Kidney (tissue), 13 donors: ENCODE measurements at regions not wholly inside any gene's neighbourhood (a gene's known extent, or its start where the extent isn't known, plus 50 kb on each side); places are given as distances from the start of the nearest gene placed in this dataset.
A peak's percentile ranks its signal among the peaks of the same experiment; 100 is the strongest.

ENCODE experiments used
- DNase-seq, 5 donors: peaks; one replicate each; pipeline ENCODE4 v3.0.0-alpha.2; 2013 to 2020
- FAIRE-seq: peaks from 2 replicates; lab custom pipeline; 2012; peaks lifted over from hg19 to GRCh38; lab: Jason Lieb, UNC
- H3K27ac ChIP-seq, 2 donors: one replicate each; pipeline ENCODE4 v1.7.0; 2013; ENCODE audit warnings: low read depth in 2 of 2, low read length in 2 of 2, inconsistent platforms in 1 of 2
- H3K27me3 ChIP-seq: one replicate; pipeline ENCODE4 v1.7.1; 2013; ENCODE audit warnings: low read length, inconsistent platforms; ENCODE audit not compliant: control insufficient read depth, insufficient read depth
- H3K36me3 ChIP-seq, 3 donors: one replicate each; pipeline versions ENCODE4 v1.7.0 to v1.7.1; 2013; ENCODE audit warnings: low read length in 3 of 3, control low read depth in 1 of 3, inconsistent platforms in 1 of 3; ENCODE audit not compliant: insufficient read depth in 3 of 3, control insufficient read depth in 2 of 3
- H3K4me1 ChIP-seq, 3 donors: one replicate each; pipeline versions ENCODE4 v1.7.0 to v1.7.1; 2013; ENCODE audit warnings: low read length in 3 of 3, inconsistent platforms in 1 of 3, low read depth in 1 of 3; ENCODE audit not compliant: control insufficient read depth in 2 of 3, insufficient read depth in 2 of 3
- H3K4me3 ChIP-seq, 3 donors: one replicate each; pipeline versions ENCODE4 v1.7.0 to v1.8.1; 2013; ENCODE audit warnings: low read length in 3 of 3, control low read depth in 1 of 3, inconsistent platforms in 1 of 3
- H3K9ac ChIP-seq, 3 donors: one replicate each; pipeline versions ENCODE4 v1.7.0 to v1.7.1; 2013; ENCODE audit warnings: low read length in 3 of 3, control low read depth in 1 of 3, inconsistent platforms in 1 of 3
- H3K9me3 ChIP-seq, 3 donors: one replicate each; pipeline versions ENCODE4 v1.7.0 to v1.7.1; 2013; ENCODE audit warnings: low read length in 3 of 3, control low read depth in 1 of 3, inconsistent platforms in 1 of 3; ENCODE audit not compliant: control insufficient read depth in 2 of 3, insufficient read depth in 1 of 3
- intact Hi-C: fragments of 100-400 bp; cut with DNase I; formaldehyde crosslinking; loops from one replicate; pipeline ENCODE4 v1.11.1; 2022
- TF ChIP-seq, protein P1 (sequence below): IDR thresholded peaks from 3 replicates; pipeline ENCODE4 v1.5.1; 2012; ENCODE audit warnings: mild to moderate bottlenecking, moderate library complexity, borderline replicate concordance; ENCODE audit not compliant: insufficient read depth; ENCODE audit errors: extremely low read depth
- donor health status: control.
- donor health status: control.
- donor health status: control.
- donor health status: control.
- donor health status: control.
- donor health status: DM: yes; HTN: yes; CAD: no.
- donor health status: Normal renal cell carcinoma (clear cell type).

DNA sequence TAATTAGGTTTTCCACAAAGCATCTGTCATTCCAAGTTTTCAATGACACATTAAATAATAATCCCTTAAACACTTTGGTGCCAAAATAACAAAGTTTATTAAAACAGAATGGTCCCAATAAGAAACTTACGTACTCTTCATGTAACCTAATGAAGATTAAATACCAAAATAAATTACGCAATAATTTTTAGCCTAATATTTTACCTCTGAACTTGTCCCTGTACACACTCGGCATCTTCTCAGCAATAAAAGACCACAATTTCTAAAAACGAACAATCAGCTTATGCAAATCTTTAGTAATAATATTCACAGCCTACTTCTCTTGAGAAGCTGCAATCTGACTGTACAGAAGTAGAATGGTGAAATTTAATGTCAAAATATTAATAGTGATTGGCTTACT, 163.6 kb downstream of the ZDHHC21 start:
- DNase-seq (no peak), FAIRE-seq (no peak)
- Histone ChIP-seq H3K36me3 (no peaks in the 10 kb centered on the region), H3K4me3 (no peak overlapping the region), H3K9ac (no peak overlapping the region), H3K27ac (no peak overlapping the region), H3K4me1 (no peaks in the 10 kb centered on the region), H3K27me3 (no peaks in the 10 kb centered on the region), H3K9me3 (no peaks in the 10 kb centered on the region)
- TF ChIP-seq, protein P1, sequence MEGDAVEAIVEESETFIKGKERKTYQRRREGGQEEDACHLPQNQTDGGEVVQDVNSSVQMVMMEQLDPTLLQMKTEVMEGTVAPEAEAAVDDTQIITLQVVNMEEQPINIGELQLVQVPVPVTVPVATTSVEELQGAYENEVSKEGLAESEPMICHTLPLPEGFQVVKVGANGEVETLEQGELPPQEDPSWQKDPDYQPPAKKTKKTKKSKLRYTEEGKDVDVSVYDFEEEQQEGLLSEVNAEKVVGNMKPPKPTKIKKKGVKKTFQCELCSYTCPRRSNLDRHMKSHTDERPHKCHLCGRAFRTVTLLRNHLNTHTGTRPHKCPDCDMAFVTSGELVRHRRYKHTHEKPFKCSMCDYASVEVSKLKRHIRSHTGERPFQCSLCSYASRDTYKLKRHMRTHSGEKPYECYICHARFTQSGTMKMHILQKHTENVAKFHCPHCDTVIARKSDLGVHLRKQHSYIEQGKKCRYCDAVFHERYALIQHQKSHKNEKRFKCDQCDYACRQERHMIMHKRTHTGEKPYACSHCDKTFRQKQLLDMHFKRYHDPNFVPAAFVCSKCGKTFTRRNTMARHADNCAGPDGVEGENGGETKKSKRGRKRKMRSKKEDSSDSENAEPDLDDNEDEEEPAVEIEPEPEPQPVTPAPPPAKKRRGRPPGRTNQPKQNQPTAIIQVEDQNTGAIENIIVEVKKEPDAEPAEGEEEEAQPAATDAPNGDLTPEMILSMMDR = no peak
- intact Hi-C loops = no loop called here

DNA sequence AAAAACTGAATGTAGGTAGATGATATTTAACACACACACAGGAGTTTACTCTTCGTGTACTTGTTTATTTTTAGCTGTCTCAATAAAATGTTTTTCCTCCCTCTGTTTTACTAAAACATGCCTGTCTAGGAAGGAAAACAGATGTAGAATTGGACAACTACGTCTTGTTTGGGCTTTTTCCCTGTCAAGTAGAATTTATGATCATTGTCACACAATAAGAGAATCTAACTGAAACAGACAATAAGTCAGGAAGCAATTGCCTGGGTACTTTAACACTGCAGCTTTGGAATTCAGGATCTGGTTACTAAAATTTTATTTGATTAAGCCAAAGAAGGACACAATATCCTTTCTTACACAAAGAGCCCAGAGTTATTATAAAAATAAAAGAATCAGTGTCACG, 164.2 kb downstream of the ZDHHC21 start:
- no peaks in the 10 kb centered on the region for H3K27me3 ChIP-seq
- TF ChIP-seq, protein P1 = no peak
- H3K36me3 ChIP-seq = no peaks in the 10 kb centered on the region
- no peak overlapping the region for H3K27ac ChIP-seq
- DNase-seq = peak in 1 of 5 donors; percentile 42
- no peak for FAIRE-seq
- no peaks in the 10 kb centered on the region for H3K9me3 ChIP-seq
- no peak overlapping the region for H3K4me3 ChIP-seq
- no peaks in the 10 kb centered on the region for H3K4me1 ChIP-seq
- intact Hi-C loops = no loop called here
- H3K9ac ChIP-seq = no peak overlapping the region

DNA sequence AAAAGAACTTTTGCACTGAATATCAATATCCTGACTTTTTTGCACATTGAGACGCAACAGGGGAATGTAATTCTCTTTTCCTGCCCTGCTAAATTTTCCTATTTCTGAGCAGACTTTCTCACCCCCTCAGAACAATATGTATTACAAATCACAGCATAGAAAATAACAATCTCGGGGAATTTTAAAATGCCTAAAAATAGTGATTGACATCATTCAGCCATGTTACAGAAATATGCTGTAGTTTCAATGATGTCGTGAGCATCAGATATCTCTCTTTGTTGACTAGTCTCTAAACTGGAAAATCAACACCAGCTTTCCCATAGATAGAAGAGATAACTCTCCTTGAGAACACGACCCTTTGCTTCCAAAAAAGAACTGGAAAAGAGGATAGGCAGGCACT, 166.7 kb downstream of the ZDHHC21 start:
- H3K4me1 ChIP-seq = no peaks in the 10 kb centered on the region
- no peak for FAIRE-seq
- TF ChIP-seq, protein P1 = no peak
- no peaks in the 10 kb centered on the region for H3K36me3 ChIP-seq
- intact Hi-C loops = no loop called here
- H3K4me3 ChIP-seq = no peak overlapping the region
- no peak for DNase-seq
- no peaks in the 10 kb centered on the region for H3K27me3 ChIP-seq
- no peaks in the 10 kb centered on the region for H3K9me3 ChIP-seq
- H3K9ac ChIP-seq = no peak overlapping the region
- no peak overlapping the region for H3K27ac ChIP-seq

DNA sequence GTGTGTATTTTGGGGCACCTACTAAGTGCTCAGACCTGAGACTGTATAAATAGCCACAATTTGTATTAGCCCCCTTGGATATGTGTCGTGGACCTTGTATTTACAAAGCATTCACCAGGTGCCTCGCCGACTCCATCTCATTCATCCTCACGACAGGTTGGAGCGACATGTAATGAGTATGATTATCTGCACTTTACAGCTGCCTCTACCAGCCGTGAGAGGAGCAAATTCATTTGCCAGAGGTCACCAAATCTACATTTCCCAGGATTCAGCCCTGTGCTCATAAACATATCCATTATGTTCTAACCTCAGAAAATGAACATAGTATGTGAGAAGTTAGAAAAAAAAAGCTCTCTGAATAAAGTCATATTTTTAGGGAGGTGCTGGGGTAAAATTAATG, 167.4 kb downstream of the ZDHHC21 start:
- Histone ChIP-seq H3K4me1 (no peaks in the 10 kb centered on the region), H3K9ac (no peak overlapping the region), H3K9me3 (no peaks in the 10 kb centered on the region), H3K27me3 (no peaks in the 10 kb centered on the region), H3K36me3 (no peaks in the 10 kb centered on the region), H3K27ac (no peak overlapping the region), H3K4me3 (no peak overlapping the region)
- TF ChIP-seq, protein P1 = no peak
- FAIRE-seq (no peak), DNase-seq (no peak)
- intact Hi-C loops = no loop called here
